Colonic mucosa (tissue), 4 donors: ENCODE measurements at regions not wholly inside any gene's neighbourhood (a gene's known extent, or its start where the extent isn't known, plus 50 kb on each side); places are given as distances from the start of the nearest gene placed in this dataset.

Experiments
- DNase-seq: peaks from one replicate; pipeline ENCODE4 v3.0.0-alpha.2; 2020
- H3K27ac ChIP-seq: fragments of 200-600 bp; one replicate; pipeline ENCODE4 v1.8.0; 2021
- H3K27me3 ChIP-seq: fragments of 200-600 bp; one replicate; pipeline ENCODE4 v1.8.0; 2021
- H3K36me3 ChIP-seq: fragments of 200-600 bp; one replicate; pipeline ENCODE4 v1.8.0; 2021
- H3K4me1 ChIP-seq: fragments of 200-600 bp; one replicate; pipeline ENCODE4 v1.8.0; 2021; ENCODE audit warnings: mild to moderate bottlenecking
- H3K4me3 ChIP-seq: fragments of 200-600 bp; one replicate; pipeline ENCODE4 v1.8.0; 2021
- H3K9ac ChIP-seq, 2 donors: one replicate each; pipeline ENCODE4 v1.7.0; 2013; ENCODE audit warnings: control low read depth in 2 of 2, low read depth in 2 of 2, low read length in 2 of 2
- H3K9me3 ChIP-seq: fragments of 200-600 bp; one replicate; pipeline ENCODE4 v1.8.0; 2021
- CTCF ChIP-seq: fragments of 200-600 bp; IDR thresholded peaks from one replicate; pipeline ENCODE4 v1.8.0; 2022; ENCODE audit warnings: antibody characterized with exemption, mild to moderate bottlenecking
- intact Hi-C: fragments of 100-400 bp; cut with DNase I; formaldehyde crosslinking; loops from one replicate; pipeline ENCODE4 v1.14.1; 2022
- donor health status: healthy.
- donor health status: DM: no; HTN: no; CAD: no.
- donor health status: DM: no; HTN: no; CAD: no.

- H3K4me3 ChIP-seq = no peak overlapping the region
- no peaks in the 10 kb centered on the region for H3K36me3 ChIP-seq
- no peaks in the 10 kb centered on the region for H3K4me1 ChIP-seq
- H3K9ac ChIP-seq = no peak overlapping the region
- TF ChIP-seq CTCF = no peak
- no peaks in the 10 kb centered on the region for H3K9me3 ChIP-seq
- intact Hi-C loops = no loop called here
- H3K27me3 ChIP-seq = no peaks in the 10 kb centered on the region
- no peak for DNase-seq
- no peak overlapping the region for H3K27ac ChIP-seq
Observed at GRCh38 chr21:38942748-38943211, 137.1 kb downstream of the ETS2 start.

- H3K4me3 ChIP-seq = no peak overlapping the region
- DNase-seq = no peak
- H3K9ac ChIP-seq = no peak overlapping the region
- H3K4me1 ChIP-seq = no peaks in the 10 kb centered on the region
- intact Hi-C loops = no loop called here
- no peak overlapping the region for H3K27ac ChIP-seq
- H3K9me3 ChIP-seq = no peaks in the 10 kb centered on the region
- no peaks in the 10 kb centered on the region for H3K27me3 ChIP-seq
- H3K36me3 ChIP-seq = no peaks in the 10 kb centered on the region
- no peak for TF ChIP-seq CTCF
Observed at GRCh38 chr21:38938769-38939168, 133.0 kb downstream of the ETS2 start.

DNA sequence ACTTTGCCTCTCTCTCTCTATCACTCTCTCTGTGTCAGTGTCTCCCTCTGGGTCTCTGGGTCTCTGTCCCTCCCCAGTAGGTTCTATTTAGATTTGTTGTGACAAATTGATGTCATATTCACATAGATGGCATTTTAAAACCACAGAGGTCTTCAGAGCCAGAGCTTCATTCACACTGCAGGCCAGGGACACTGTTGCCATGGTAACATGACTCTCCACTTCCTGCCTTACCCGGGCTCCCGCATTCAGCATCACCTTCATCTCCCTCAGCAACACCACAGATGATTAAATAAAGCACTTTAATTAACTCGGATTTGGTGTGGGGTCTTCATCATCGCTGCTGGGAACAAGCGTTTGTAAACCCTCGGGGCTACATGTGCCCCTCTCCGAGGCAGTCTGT lies 132.6 kb downstream of the ETS2 start:
- no peaks in the 10 kb centered on the region for H3K36me3 ChIP-seq
- H3K4me1 ChIP-seq = no peaks in the 10 kb centered on the region
- no peaks in the 10 kb centered on the region for H3K9me3 ChIP-seq
- intact Hi-C loops = no loop called here
- H3K9ac ChIP-seq = no peak overlapping the region
- no peak for TF ChIP-seq CTCF
- H3K27ac ChIP-seq = no peak overlapping the region
- no peak for DNase-seq
- H3K4me3 ChIP-seq = no peak overlapping the region
- H3K27me3 ChIP-seq = no peaks in the 10 kb centered on the region

GRCh38 chr21:38937844-38938243 lies 132.1 kb downstream of the ETS2 start:
- intact Hi-C loops = no loop called here
- H3K4me3 ChIP-seq = no peak overlapping the region
- no peak overlapping the region for H3K27ac ChIP-seq
- TF ChIP-seq CTCF = no peak
- no peak for DNase-seq
- no peaks in the 10 kb centered on the region for H3K27me3 ChIP-seq
- no peaks in the 10 kb centered on the region for H3K4me1 ChIP-seq
- no peaks in the 10 kb centered on the region for H3K9me3 ChIP-seq
- H3K9ac ChIP-seq = no peak overlapping the region
- no peaks in the 10 kb centered on the region for H3K36me3 ChIP-seq

DNA sequence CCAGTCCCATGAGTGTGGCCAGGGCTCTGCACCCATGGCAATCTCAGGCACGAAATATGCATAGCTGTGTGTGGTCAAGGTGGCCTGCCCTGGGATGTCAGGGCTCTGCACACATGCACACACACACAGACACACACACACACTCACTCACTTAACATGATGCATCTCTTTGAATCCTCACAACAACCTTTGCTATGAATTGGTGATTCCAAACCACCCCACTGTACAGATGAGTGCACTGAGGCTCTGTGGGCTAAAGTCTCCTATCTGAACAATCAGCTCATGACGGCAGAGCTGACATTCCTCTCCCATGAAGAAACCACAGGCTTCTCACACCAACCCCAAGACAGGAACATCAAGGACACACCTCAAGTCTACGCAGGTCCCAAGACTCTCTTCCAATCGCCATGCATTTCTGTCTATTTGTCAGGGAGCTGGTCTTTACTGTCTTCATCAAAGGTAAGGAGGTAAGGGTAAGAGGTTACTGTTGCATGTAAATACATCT lies 131.6 kb downstream of the ETS2 start:
- TF ChIP-seq CTCF = no peak
- H3K4me3 ChIP-seq = no peak overlapping the region
- no peaks in the 10 kb centered on the region for H3K4me1 ChIP-seq
- H3K27me3 ChIP-seq = no peaks in the 10 kb centered on the region
- no peaks in the 10 kb centered on the region for H3K9me3 ChIP-seq
- H3K36me3 ChIP-seq = no peaks in the 10 kb centered on the region
- H3K27ac ChIP-seq = no peak overlapping the region
- no peak for DNase-seq
- H3K9ac ChIP-seq = no peak overlapping the region
- intact Hi-C loops = no loop called here
